K562 (cell line): ENCODE measurements at regions not wholly inside any gene's neighbourhood (a gene's known extent, or its start where the extent isn't known, plus 50 kb on each side); places are given as distances from the start of the nearest gene placed in this dataset.

ENCODE experiments used
- ARNT ChIP-seq, 2 experiments: fragments of 450-650 bp; IDR thresholded peaks; 2 replicates each; pipeline ENCODE4 v1.6.1; 2016; ENCODE audit warnings: mild to moderate bottlenecking in 1 of 2
- EZH2 ChIP-seq: IDR thresholded peaks from 2 replicates; pipeline ENCODE4 v1.6.1; 2012; ENCODE audit warnings: low read depth, mild to moderate bottlenecking, inconsistent platforms, low read length, borderline replicate concordance
- PHF8 ChIP-seq: fragments of 200-600 bp; sonication (generic); IDR thresholded peaks from 2 replicates; pipeline ENCODE4 v1.6.1; 2012; ENCODE audit warnings: mixed run types, mild to moderate bottlenecking, inconsistent platforms, low read length, moderate library complexity, borderline replicate concordance
- POLR2A ChIP-seq: fragments of 450-650 bp; conservative IDR thresholded peaks from 2 replicates; pipeline ENCODE4 v1.6.1; 2016
- POLR2AphosphoS5 ChIP-seq: IDR thresholded peaks from 2 replicates; pipeline ENCODE4 v1.6.1; 2011; ENCODE audit warnings: mild to moderate bottlenecking, low read depth, low read length, moderate library complexity; ENCODE audit not compliant: control insufficient read depth, insufficient read depth
- ZNF274 ChIP-seq: IDR thresholded peaks from 2 replicates; pipeline ENCODE4 v1.6.1; 2011; ENCODE audit warnings: low read depth, mild to moderate bottlenecking, low read length, moderate library complexity, borderline replicate concordance
- ZNF41 ChIP-seq: fragments of 250-450 bp; sonication (Bioruptor Pico); conservative IDR thresholded peaks from 2 replicates; pipeline ENCODE4 v1.4.0; 2020; ENCODE audit warnings: mild to moderate bottlenecking
- ZNF699 ChIP-seq: fragments of 250-450 bp; sonication (Bioruptor Pico); IDR thresholded peaks from 2 replicates; pipeline ENCODE4 v1.8.0; 2021; ENCODE audit warnings: mild to moderate bottlenecking, moderate library complexity; ENCODE audit not compliant: insufficient replicate concordance
- TF ChIP-seq, protein P1 (sequence below), 3 experiments: IDR thresholded peaks in 2 of 3; conservative IDR thresholded peaks in 1 of 3; 2 replicates each; pipeline ENCODE4 v1.5.1; 2011 to 2012; ENCODE audit warnings: low read length in 3 of 3, mild to moderate bottlenecking in 3 of 3, control low read depth in 2 of 3, improper control_type of control experiment in 1 of 3, inconsistent platforms in 1 of 3, low read depth in 1 of 3, mixed read lengths in 1 of 3, moderate library complexity in 1 of 3; ENCODE audit not compliant: insufficient read depth in 2 of 3

- TF ChIP-seq ZNF699 (CRISPR knock-in tag) (no peak), PHF8 (no peak), POLR2A (no peak), ZNF274 (no peak), POLR2AphosphoS5 (no peak), EZH2 (no peak), ZNF41 (CRISPR knock-in tag) (no peak), ARNT (IDR thresholded peaks at IDR 0.05) (no peak)
- TF ChIP-seq, protein P1, sequence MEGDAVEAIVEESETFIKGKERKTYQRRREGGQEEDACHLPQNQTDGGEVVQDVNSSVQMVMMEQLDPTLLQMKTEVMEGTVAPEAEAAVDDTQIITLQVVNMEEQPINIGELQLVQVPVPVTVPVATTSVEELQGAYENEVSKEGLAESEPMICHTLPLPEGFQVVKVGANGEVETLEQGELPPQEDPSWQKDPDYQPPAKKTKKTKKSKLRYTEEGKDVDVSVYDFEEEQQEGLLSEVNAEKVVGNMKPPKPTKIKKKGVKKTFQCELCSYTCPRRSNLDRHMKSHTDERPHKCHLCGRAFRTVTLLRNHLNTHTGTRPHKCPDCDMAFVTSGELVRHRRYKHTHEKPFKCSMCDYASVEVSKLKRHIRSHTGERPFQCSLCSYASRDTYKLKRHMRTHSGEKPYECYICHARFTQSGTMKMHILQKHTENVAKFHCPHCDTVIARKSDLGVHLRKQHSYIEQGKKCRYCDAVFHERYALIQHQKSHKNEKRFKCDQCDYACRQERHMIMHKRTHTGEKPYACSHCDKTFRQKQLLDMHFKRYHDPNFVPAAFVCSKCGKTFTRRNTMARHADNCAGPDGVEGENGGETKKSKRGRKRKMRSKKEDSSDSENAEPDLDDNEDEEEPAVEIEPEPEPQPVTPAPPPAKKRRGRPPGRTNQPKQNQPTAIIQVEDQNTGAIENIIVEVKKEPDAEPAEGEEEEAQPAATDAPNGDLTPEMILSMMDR (IDR thresholded peaks at IDR 0.05 in 2 of 3, conservative IDR thresholded peaks at IDR 0.05 in 1 of 3; ENCODE audit: insufficient read depth in 2 of 3, low read depth in 1 of 3, low read length in 3 of 3): no peak
Observed at GRCh38 chr3:124372775-124373174, 357.5 kb upstream of the UMPS start.
